GM13977 (cell line): ENCODE measurements at regions not wholly inside any gene's neighbourhood (a gene's known extent, or its start where the extent isn't known, plus 50 kb on each side); places are given as distances from the start of the nearest gene placed in this dataset.

Experiments used
- DNase-seq: peaks from one replicate; pipeline ENCODE4 v3.0.0; 2012; ENCODE audit warnings: low spot score
- CTCF ChIP-seq: IDR thresholded peaks from 2 replicates; pipeline ENCODE4 v1.5.1; 2012; ENCODE audit warnings: mild to moderate bottlenecking, control low read depth; ENCODE audit not compliant: insufficient read depth; ENCODE audit errors: extremely low read depth, missing control alignments
- in situ Hi-C: fragments of 300-500 bp; cut with MboI; formaldehyde crosslinking; loops from one replicate; pipeline ENCODE4 v1.12.0; 2022; ENCODE audit warnings: low sequenced_read_pairs, low pct_unique_long_range_greater_than_20kb, mixed read lengths, inconsistent platforms; ENCODE audit not compliant: unreplicated experiment

DNA sequence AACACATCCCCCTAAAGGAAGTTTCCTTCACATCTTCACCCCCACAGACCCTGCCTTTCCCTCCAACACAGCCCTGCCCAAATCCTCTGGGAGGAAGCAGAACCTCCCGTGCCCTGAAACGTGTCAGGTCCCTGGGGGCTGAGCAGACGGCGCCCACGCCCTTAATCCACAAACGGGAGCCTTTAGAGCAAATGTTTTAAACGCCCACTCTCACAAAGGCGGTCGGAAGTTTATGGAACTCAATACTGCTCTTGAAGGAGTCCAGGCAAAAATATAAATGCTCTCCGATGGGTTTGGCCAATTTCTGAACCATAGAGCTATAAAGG, 237.1 kb upstream of the AFDN start:
- TF ChIP-seq CTCF, result no peak
- in situ Hi-C loops, result no loop called here
- DNase-seq, result no peak

- DNase-seq, result no peak
- in situ Hi-C loops, result no loop called here
- no peak for TF ChIP-seq CTCF
Measured at GRCh38 chr6:167590193-167590592, 236.5 kb upstream of the AFDN start.
